Endothelial cell of umbilical vein (primary cell): ENCODE measurements at regions not wholly inside any gene's neighbourhood (a gene's known extent, or its start where the extent isn't known, plus 50 kb on each side); places are given as distances from the start of the nearest gene placed in this dataset.

Source experiments
- BruUV-seq: library from RNA; stranded (reverse); fragments of 400-500 nt; replicated peaks from 2 replicates; lab custom pipeline; 2021; lab: Mats Ljungman, UMichigan
- CTCF ChIA-PET: fragments of 300-600, 350-600 bp; sonication (Branson Sonifier 250); formaldehyde crosslinking; loops from one replicate; lab custom pipeline; 2021; ENCODE audit warnings: antibody characterized with exemption, inconsistent platforms; lab: Charles Lee
- POLR2A ChIA-PET: fragments of 300-600, 350-600 bp; sonication (Branson Sonifier 250); formaldehyde crosslinking; loops from one replicate; lab custom pipeline; 2021; ENCODE audit warnings: antibody characterized with exemption, inconsistent platforms; lab: Charles Lee
- DNase-seq: peaks from one replicate; pipeline ENCODE4 v3.0.0-alpha.2; 2011; ENCODE audit warnings: low read depth, low spot score
- FAIRE-seq: peaks from 2 replicates; lab custom pipeline; 2011; peaks lifted over from hg19 to GRCh38; lab: Jason Lieb, UNC
- H2AFZ ChIP-seq: 2 replicates; pipeline ENCODE4 v1.6.0; 2012; ENCODE audit warnings: low read depth, low read length, control low read depth, inconsistent platforms
- H3K27ac ChIP-seq: 2 replicates; pipeline ENCODE4 v1.5.1; 2011; ENCODE audit warnings: low read depth, mild to moderate bottlenecking, control low read depth, low read length, moderate library complexity; ENCODE audit not compliant: insufficient read depth
- H3K27me3 ChIP-seq, 2 experiments: 2 replicates each; pipeline versions ENCODE4 v1.6.0 to v1.6.1; 2011; ENCODE audit warnings: low read length in 2 of 2, mixed read lengths in 1 of 2; ENCODE audit not compliant: control insufficient read depth in 2 of 2, insufficient read depth in 2 of 2
- H3K36me3 ChIP-seq, 2 experiments: 2 replicates in 1 of 2; 3 replicates in 1 of 2; pipeline ENCODE4 v1.5.1; 2011; ENCODE audit warnings: low read length in 2 of 2, mild to moderate bottlenecking in 1 of 2, moderate library complexity in 1 of 2; ENCODE audit not compliant: control insufficient read depth in 2 of 2, insufficient read depth in 2 of 2; ENCODE audit errors: extremely low read depth in 1 of 2
- H3K4me1 ChIP-seq: 3 replicates; pipeline ENCODE4 v1.5.1; 2011; ENCODE audit warnings: mild to moderate bottlenecking, low read length; ENCODE audit not compliant: control insufficient read depth, insufficient read depth; ENCODE audit errors: extremely low read depth
- H3K4me2 ChIP-seq: 2 replicates; pipeline ENCODE4 v1.6.1; 2011; ENCODE audit warnings: low read length, control low read depth, mixed read lengths; ENCODE audit not compliant: insufficient read depth
- H3K4me3 ChIP-seq, 3 experiments: fragments of 200-600 bp in 1 of 3; sonication (generic), shearing (Covaris generic) in 1 of 3; replicated peaks in 1 of 3; 2 replicates each; pipeline ENCODE4 v1.5.1; 2011 to 2016; ENCODE audit warnings: control low read depth in 3 of 3, low read length in 3 of 3, mild to moderate bottlenecking in 2 of 3, inconsistent platforms in 1 of 3, low read depth in 1 of 3, moderate library complexity in 1 of 3; ENCODE audit not compliant: insufficient read depth in 1 of 3
- H3K79me2 ChIP-seq: 2 replicates; pipeline ENCODE4 v1.6.0; 2012; ENCODE audit warnings: low read length, inconsistent platforms; ENCODE audit not compliant: control insufficient read depth, insufficient read depth
- H3K9ac ChIP-seq: replicated peaks from 2 replicates; pipeline ENCODE3; 2011; ENCODE audit warnings: low read length, control low read depth; ENCODE audit not compliant: insufficient read depth; ENCODE audit errors: extremely low read depth
- H3K9me1 ChIP-seq: replicated peaks from 3 replicates; pipeline ENCODE4 v1.6.0; 2011; ENCODE audit warnings: mild to moderate bottlenecking, low read length; ENCODE audit not compliant: control insufficient read depth, insufficient read depth; ENCODE audit errors: extremely low read depth
- H3K9me3 ChIP-seq: replicated peaks from 2 replicates; pipeline ENCODE4 v1.5.1; 2012; ENCODE audit warnings: low read length, inconsistent platforms; ENCODE audit not compliant: control insufficient read depth, insufficient read depth
- H4K20me1 ChIP-seq: replicated peaks from 2 replicates; pipeline ENCODE3; 2011; ENCODE audit warnings: mild to moderate bottlenecking, low read length; ENCODE audit not compliant: control insufficient read depth, insufficient read depth; ENCODE audit errors: extremely low read depth
- EZH2 ChIP-seq: IDR thresholded peaks from 2 replicates; pipeline ENCODE4 v1.6.1; 2012; ENCODE audit warnings: borderline replicate concordance, low read depth, mild to moderate bottlenecking, moderate library complexity, low read length, inconsistent platforms; ENCODE audit not compliant: severe bottlenecking
- FOS ChIP-seq: IDR thresholded peaks from 2 replicates; pipeline ENCODE4 v1.6.1; 2011; ENCODE audit warnings: mild to moderate bottlenecking, low read length, moderate library complexity, borderline replicate concordance; ENCODE audit not compliant: insufficient read depth
- GATA2 ChIP-seq: IDR thresholded peaks from 2 replicates; pipeline ENCODE4 v1.7.0; 2011; ENCODE audit warnings: low read depth, mild to moderate bottlenecking, moderate library complexity, mixed read lengths, low read length; ENCODE audit not compliant: insufficient read length, insufficient read depth
- JUN ChIP-seq: IDR thresholded peaks from 2 replicates; pipeline ENCODE4 v1.6.1; 2011; ENCODE audit warnings: borderline replicate concordance, low read depth; ENCODE audit not compliant: insufficient read length, insufficient read depth
- MYC ChIP-seq: IDR thresholded peaks from one replicate; pipeline ENCODE4 v1.6.1; 2011; ENCODE audit warnings: mild to moderate bottlenecking, low read depth, low read length
- POLR2A ChIP-seq: IDR thresholded peaks from 2 replicates; pipeline ENCODE4 v1.6.1; 2012; ENCODE audit warnings: low read depth, mild to moderate bottlenecking, control low read depth, low read length
- POLR2AphosphoS5 ChIP-seq: IDR thresholded peaks from 2 replicates; pipeline ENCODE4 v1.6.1; 2012; ENCODE audit warnings: low read depth, mild to moderate bottlenecking, control low read depth, low read length, moderate library complexity; ENCODE audit not compliant: insufficient read depth
- dilution Hi-C: fragments of 300-500 bp; cut with MboI; formaldehyde crosslinking; loops from one replicate; pipeline ENCODE4 v1.15.0; 2019; ENCODE audit warnings: low sequenced_read_pairs; ENCODE audit not compliant: extremely low pct_ligation_motif_present
- intact Hi-C: fragments of 100-400 bp; cut with micrococcal nuclease; formaldehyde crosslinking; loops from one replicate; pipeline ENCODE4 v1.10.0; 2022
- TF ChIP-seq, protein P1 (sequence below): IDR thresholded peaks from 2 replicates; pipeline ENCODE4 v1.6.1; 2011; ENCODE audit not compliant: insufficient read depth, insufficient read length
- TF ChIP-seq, protein P2 (sequence below), 2 donors: IDR thresholded peaks; 1 replicate in 1 of 2; 2 replicates in 1 of 2; pipeline ENCODE4 v1.5.1; 2011; ENCODE audit warnings: low read length in 2 of 2, mild to moderate bottlenecking in 2 of 2, moderate library complexity in 2 of 2, control low read depth in 1 of 2, inconsistent platforms in 1 of 2, low read depth in 1 of 2; ENCODE audit not compliant: insufficient read depth in 1 of 2; ENCODE audit errors: extremely low read depth in 1 of 2

DNA sequence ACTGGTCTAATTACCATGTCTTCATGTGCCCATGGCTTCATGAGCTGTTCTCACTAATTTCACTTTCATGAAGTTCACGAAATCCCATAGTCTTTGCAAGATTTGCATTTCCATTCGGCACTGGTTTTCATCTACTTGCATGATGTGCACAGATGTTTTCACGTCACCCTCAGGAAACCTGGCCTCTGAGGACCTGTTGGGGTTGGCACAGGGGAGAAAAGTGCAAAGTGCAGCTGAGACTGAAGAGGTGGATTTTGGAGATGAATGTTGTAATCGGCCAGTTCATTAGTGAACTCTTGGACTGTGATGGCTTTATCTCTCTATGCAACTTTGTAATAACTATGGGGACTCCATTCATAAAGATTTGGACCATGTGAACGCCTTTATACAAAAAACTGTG, 80.2 kb upstream of the SULF2 start:
- no peak for TF ChIP-seq GATA2
- TF ChIP-seq MYC: no peak
- no peak for TF ChIP-seq EZH2
- TF ChIP-seq, protein P1, sequence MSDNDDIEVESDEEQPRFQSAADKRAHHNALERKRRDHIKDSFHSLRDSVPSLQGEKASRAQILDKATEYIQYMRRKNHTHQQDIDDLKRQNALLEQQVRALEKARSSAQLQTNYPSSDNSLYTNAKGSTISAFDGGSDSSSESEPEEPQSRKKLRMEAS: no peak

DNA sequence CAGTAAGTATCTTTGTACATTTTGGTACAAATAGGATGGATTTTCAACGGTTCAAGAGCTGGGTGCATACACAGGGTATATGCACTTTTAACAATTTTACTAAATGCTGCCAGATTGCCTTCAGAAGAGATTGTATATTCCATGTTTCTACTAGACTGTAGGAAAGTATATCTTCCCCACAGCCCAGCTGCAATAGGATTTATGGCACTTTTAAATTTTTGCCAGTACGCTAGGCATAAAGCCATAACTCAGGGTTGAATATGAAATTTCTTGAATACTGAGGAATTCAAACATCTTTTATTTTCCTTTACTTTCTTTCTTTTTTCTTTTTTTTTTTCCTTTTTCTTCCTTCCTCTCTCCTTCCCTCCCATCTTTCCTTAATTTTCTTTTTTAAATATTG, 78.7 kb upstream of the SULF2 start:
- H3K9me3 ChIP-seq: no peaks in the 10 kb centered on the region
- peaks cover 7 to 24% of the 10 kb centered on the region in 2 experiments for H3K27me3 ChIP-seq
- H3K79me2 ChIP-seq: no peaks in the 10 kb centered on the region
- intact Hi-C loops: no loop called here
- H3K27ac ChIP-seq: no peak overlapping the region
- FAIRE-seq: no peak
- H3K9me1 ChIP-seq: no peaks in the 10 kb centered on the region
- no peak overlapping the region for H3K9ac ChIP-seq
- no peaks in the 10 kb centered on the region for H3K36me3 ChIP-seq
- dilution Hi-C loops: no loop called here
- ChIA-PET CTCF (interaction anchor here (1.1 to 1.8 kb wide), 2 partner anchors 9 to 757 kb away, joined by 3 to 7 read pairs; no protein-coding TSS in a partner anchor), POLR2A (no interaction called here)
- H4K20me1 ChIP-seq: no peaks in the 10 kb centered on the region
- no peak for DNase-seq
- H3K4me1 ChIP-seq: no peaks in the 10 kb centered on the region
- no peak overlapping the region for H3K4me3 ChIP-seq
- TF ChIP-seq, protein P2, sequence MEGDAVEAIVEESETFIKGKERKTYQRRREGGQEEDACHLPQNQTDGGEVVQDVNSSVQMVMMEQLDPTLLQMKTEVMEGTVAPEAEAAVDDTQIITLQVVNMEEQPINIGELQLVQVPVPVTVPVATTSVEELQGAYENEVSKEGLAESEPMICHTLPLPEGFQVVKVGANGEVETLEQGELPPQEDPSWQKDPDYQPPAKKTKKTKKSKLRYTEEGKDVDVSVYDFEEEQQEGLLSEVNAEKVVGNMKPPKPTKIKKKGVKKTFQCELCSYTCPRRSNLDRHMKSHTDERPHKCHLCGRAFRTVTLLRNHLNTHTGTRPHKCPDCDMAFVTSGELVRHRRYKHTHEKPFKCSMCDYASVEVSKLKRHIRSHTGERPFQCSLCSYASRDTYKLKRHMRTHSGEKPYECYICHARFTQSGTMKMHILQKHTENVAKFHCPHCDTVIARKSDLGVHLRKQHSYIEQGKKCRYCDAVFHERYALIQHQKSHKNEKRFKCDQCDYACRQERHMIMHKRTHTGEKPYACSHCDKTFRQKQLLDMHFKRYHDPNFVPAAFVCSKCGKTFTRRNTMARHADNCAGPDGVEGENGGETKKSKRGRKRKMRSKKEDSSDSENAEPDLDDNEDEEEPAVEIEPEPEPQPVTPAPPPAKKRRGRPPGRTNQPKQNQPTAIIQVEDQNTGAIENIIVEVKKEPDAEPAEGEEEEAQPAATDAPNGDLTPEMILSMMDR (IDR thresholded peaks at IDR 0.05; ENCODE audit: extremely low read depth in 1 of 2, insufficient read depth in 1 of 2, low read depth in 1 of 2, low read length in 2 of 2): no peak
- TF ChIP-seq POLR2AphosphoS5 (no peak), MYC (no peak), POLR2A (no peak), JUN (no peak), FOS (no peak), GATA2 (no peak), EZH2 (no peak)
- TF ChIP-seq, protein P1: no peak
- H3K4me2 ChIP-seq: no peak overlapping the region
- BruUV-seq: no TSS peak
- H2AFZ ChIP-seq: no peak overlapping the region

More for the DNA sequence above, 80.2 kb upstream of the SULF2 start:
- no peaks in the 10 kb centered on the region for H4K20me1 ChIP-seq
- no peak for FAIRE-seq
- no peaks in the 10 kb centered on the region for H3K36me3 ChIP-seq
- dilution Hi-C loops: no loop called here
- H3K27me3 ChIP-seq: peaks cover 7 to 24% of the 10 kb centered on the region in 2 experiments
- no peak overlapping the region for H2AFZ ChIP-seq
- no peaks in the 10 kb centered on the region for H3K9me3 ChIP-seq
- intact Hi-C loops: no loop called here
- H3K9me1 ChIP-seq: no peaks in the 10 kb centered on the region
- no peak overlapping the region for H3K9ac ChIP-seq
- CTCF ChIA-PET: interaction anchor here (0.5 to 1.2 kb wide), 2 partner anchors 10 to 88 kb away, joined by 3 to 5 read pairs; no protein-coding TSS in a partner anchor
- H3K4me3 ChIP-seq: no peak overlapping the region
- no peak overlapping the region for H3K4me2 ChIP-seq
- no peak for DNase-seq
- POLR2A ChIA-PET: no interaction called here
- BruUV-seq: no TSS peak
- H3K79me2 ChIP-seq: no peaks in the 10 kb centered on the region
- no peak overlapping the region for H3K27ac ChIP-seq
- no peaks in the 10 kb centered on the region for H3K4me1 ChIP-seq
